ENCODE measurements at regions not wholly inside any gene's neighbourhood (a gene's known extent, or its start where the extent isn't known, plus 50 kb on each side); places are given as distances from the start of the nearest gene placed in this dataset.

DNA sequence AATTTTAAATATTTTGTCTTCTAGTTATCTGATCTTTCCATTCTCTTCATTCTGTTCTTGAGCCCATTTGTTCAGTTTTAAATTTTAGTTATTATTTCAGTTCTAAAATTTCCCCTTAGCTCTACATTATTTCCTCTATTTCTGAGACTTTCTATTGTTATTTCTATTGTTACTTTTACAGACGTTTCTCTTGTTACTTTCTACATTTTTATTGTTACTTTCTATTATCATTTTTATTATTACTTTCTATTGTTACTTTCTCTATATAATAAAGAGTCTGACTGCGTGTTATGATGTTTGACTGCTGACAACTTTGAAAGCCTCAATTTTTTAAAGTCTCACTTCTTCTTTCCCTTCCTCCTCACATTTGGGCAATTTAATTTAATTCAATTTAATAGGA lies 915.7 kb upstream of the PCDH20 start:
- CTCF ChIA-PET, result no interaction called here
- intact Hi-C loops (cut with micrococcal nuclease), result no loop called here

More for the DNA sequence above, 915.7 kb upstream of the PCDH20 start:
- H2BK15ac ChIP-seq (ENCODE audit: low read depth, low read length), result no peak overlapping the region
- H3K4me1 ChIP-seq (ENCODE audit: control insufficient read depth, insufficient read depth, low read length), result no peaks in the 10 kb centered on the region
- no peak overlapping the region for H3K18ac ChIP-seq (ENCODE audit: low read depth, low read length)
- no peak overlapping the region for H3K27ac ChIP-seq (ENCODE audit: insufficient read depth, low read length)
- TF ChIP-seq MAFK (IDR thresholded peaks at IDR 0.05; ENCODE audit: low read depth, low read length), result no peak
- no peak overlapping the region for H4K5ac ChIP-seq (ENCODE audit: low read depth, low read length)
- H3K4ac ChIP-seq (ENCODE audit: low read depth, low read length), result no peak overlapping the region
- H2AK5ac ChIP-seq (ENCODE audit: low read depth, low read length), result no peak overlapping the region
- no peak overlapping the region for H3K9ac ChIP-seq (ENCODE audit: low read depth, low read length)
- H4K8ac ChIP-seq (ENCODE audit: low read depth in 2 of 2, low read length in 2 of 2), result no peak overlapping the region
- no peak overlapping the region for H2BK20ac ChIP-seq (ENCODE audit: low read depth, low read length)
- dilution Hi-C loops (cut with HindIII; ENCODE audit: low sequenced_read_pairs, unreplicated experiment) (no loop called here), in situ Hi-C loops (cut with MboI; ENCODE audit: low sequenced_read_pairs) (no loop called here)
- no TSS peak for BruUV-seq (replicated peaks)
- POLR2A ChIA-PET (ENCODE audit: unreplicated experiment), result no interaction called here
- no CpG with 5 or more reads among the region's 2 CpGs for WGBS, 2 experiments (ENCODE audit: extremely low coverage in 2 of 2, insufficient read length in 1 of 2)
- H3K14ac ChIP-seq (replicated peaks; ENCODE audit: low read depth, low read length), result no peak overlapping the region
- no peaks in the 10 kb centered on the region for H3K27me3 ChIP-seq (ENCODE audit: control insufficient read depth, insufficient read depth, low read length)
- H2AFZ ChIP-seq (replicated peaks; ENCODE audit: low read length, poor library complexity), result no peak overlapping the region
- H4K20me1 ChIP-seq (ENCODE audit: insufficient read depth, low read length), result no peaks in the 10 kb centered on the region
- H3K36me3 ChIP-seq (ENCODE audit: control insufficient read depth, insufficient read depth, low read length), result no peaks in the 10 kb centered on the region
- H3K4me3 ChIP-seq (ENCODE audit: insufficient read depth, low read depth, low read length), result no peak overlapping the region
- no peak overlapping the region for H4K91ac ChIP-seq (ENCODE audit: insufficient read depth, low read depth, low read length)
- no peak overlapping the region for H3K23ac ChIP-seq (ENCODE audit: low read depth, low read length)
- no peak for ATAC-seq (ENCODE audit: low read depth)
- H3K79me1 ChIP-seq (ENCODE audit: low read depth in 1 of 2, low read length in 2 of 2), result no peaks in the 10 kb centered on the region
- H2AK9ac ChIP-seq (replicated peaks; ENCODE audit: low read depth, low read length, poor library complexity), result no peak overlapping the region
- H3K4me2 ChIP-seq (ENCODE audit: low read depth, low read length), result no peak overlapping the region
- no peak for DNase-seq
- no peaks in the 10 kb centered on the region for H3K9me1 ChIP-seq (ENCODE audit: insufficient read depth, low read length)
- peaks cover 2% of the 10 kb centered on the region; the same call in 1 of the 2 replicates for H3K9me3 ChIP-seq (ENCODE audit: control insufficient read depth, insufficient read depth, low read length)
- no peak overlapping the region for H3K56ac ChIP-seq (ENCODE audit: extremely low read depth, insufficient read depth, low read length)
- H2BK120ac ChIP-seq (ENCODE audit: low read depth, low read length), result no peak overlapping the region
- H2BK5ac ChIP-seq (ENCODE audit: low read depth, low read length, poor library complexity, severe bottlenecking), result no peak overlapping the region
